ENCODE measurements at regions not wholly inside any gene's neighbourhood (a gene's known extent, or its start where the extent isn't known, plus 50 kb on each side); places are given as distances from the start of the nearest gene placed in this dataset.

GRCh38 chr18:11526675-11527074, 82.7 kb upstream of the SLC35G4 start:
- no peak for TF ChIP-seq ZNF521 (tag by site-specific recombination; IDR thresholded peaks at IDR 0.05)
- TF ChIP-seq PBX3 (CRISPR knock-in tag; IDR thresholded peaks at IDR 0.05): no peak
- TF ChIP-seq SP2 (tag by site-specific recombination; IDR thresholded peaks at IDR 0.05): no peak
